Left lung (tissue), 4 donors: ENCODE measurements at regions not wholly inside any gene's neighbourhood (a gene's known extent, or its start where the extent isn't known, plus 50 kb on each side); places are given as distances from the start of the nearest gene placed in this dataset.

Source experiments
- ATAC-seq: fragments of 200-7000 bp; cut with Tn5 transposase; one replicate; pipeline ENCODE4 v1.9.1; 2020; ENCODE audit warnings: moderate library complexity
- DNase-seq, 4 donors: peaks; one replicate each; pipeline ENCODE4 v3.0.0-alpha.2; 2013 to 2020
- H3K27ac ChIP-seq, 2 donors: fragments of 200-600 bp; sonication (generic) in 1 of 2; one replicate each; pipeline versions ENCODE4 v1.5.0 to v1.8.0; 2020 to 2021
- H3K27me3 ChIP-seq, 2 donors: fragments of 200-600 bp; sonication (generic) in 1 of 2; one replicate each; pipeline versions ENCODE4 v1.5.0 to v1.8.0; 2020 to 2021
- H3K36me3 ChIP-seq, 2 donors: fragments of 200-600 bp; sonication (generic) in 1 of 2; one replicate each; pipeline versions ENCODE4 v1.5.0 to v1.8.0; 2020 to 2021
- H3K4me1 ChIP-seq, 2 donors: fragments of 200-600 bp; one replicate each; pipeline ENCODE4 v1.8.0; 2021
- H3K4me3 ChIP-seq, 2 donors: fragments of 200-600 bp; sonication (generic) in 1 of 2; one replicate each; pipeline versions ENCODE4 v1.5.0 to v1.8.0; 2020 to 2021; ENCODE audit warnings: mild to moderate bottlenecking in 1 of 2
- H3K9me3 ChIP-seq, 2 donors: fragments of 200-600 bp; sonication (generic) in 1 of 2; one replicate each; pipeline versions ENCODE4 v1.5.0 to v1.8.0; 2020 to 2021
- intact Hi-C, 2 donors: fragments of 100-400 bp; cut with DNase I; formaldehyde crosslinking; loops; one replicate each; pipeline versions ENCODE4 v1.11.2 to v1.14.2; 2022
- TF ChIP-seq, protein P1 (sequence below), 2 donors: fragments of 200-600 bp; sonication (generic) in 1 of 2; IDR thresholded peaks; one replicate each; pipeline versions ENCODE4 v1.5.0 to v1.8.0; 2021; ENCODE audit warnings: antibody characterized with exemption in 2 of 2
- donor health status: DM: no; HTN: yes; CAD: no.
- donor health status: DM: no; HTN: no; CAD: no.

DNA sequence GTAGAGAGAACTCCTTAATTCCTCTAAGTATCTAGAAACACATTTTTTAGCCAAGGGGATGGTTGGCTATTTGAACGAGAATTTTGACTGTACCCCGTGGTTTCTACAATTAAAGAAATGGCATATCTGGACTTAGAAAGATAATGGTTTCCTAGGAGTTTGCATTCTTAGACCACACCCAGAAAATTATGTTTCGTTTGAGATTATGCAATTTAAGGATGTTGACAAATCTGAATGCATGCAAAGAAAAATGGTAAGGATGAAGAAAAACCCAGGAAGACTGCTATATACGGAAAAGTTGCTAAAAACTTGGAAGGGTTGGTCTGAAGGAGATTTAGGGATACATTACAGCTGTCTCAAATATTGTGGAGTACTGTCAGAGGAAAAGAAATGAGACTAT is 538.5 kb upstream of the WWC1 start:
- H3K27me3 ChIP-seq, result peaks cover 0 to 3% of the 10 kb centered on the region in 2 donors
- ATAC-seq, result no peak
- no peak for DNase-seq
- H3K9me3 ChIP-seq, result no peaks in the 10 kb centered on the region
- no peaks in the 10 kb centered on the region for H3K36me3 ChIP-seq
- no peak overlapping the region for H3K27ac ChIP-seq
- no peaks in the 10 kb centered on the region for H3K4me1 ChIP-seq
- intact Hi-C loops, result no loop called here
- TF ChIP-seq, protein P1, sequence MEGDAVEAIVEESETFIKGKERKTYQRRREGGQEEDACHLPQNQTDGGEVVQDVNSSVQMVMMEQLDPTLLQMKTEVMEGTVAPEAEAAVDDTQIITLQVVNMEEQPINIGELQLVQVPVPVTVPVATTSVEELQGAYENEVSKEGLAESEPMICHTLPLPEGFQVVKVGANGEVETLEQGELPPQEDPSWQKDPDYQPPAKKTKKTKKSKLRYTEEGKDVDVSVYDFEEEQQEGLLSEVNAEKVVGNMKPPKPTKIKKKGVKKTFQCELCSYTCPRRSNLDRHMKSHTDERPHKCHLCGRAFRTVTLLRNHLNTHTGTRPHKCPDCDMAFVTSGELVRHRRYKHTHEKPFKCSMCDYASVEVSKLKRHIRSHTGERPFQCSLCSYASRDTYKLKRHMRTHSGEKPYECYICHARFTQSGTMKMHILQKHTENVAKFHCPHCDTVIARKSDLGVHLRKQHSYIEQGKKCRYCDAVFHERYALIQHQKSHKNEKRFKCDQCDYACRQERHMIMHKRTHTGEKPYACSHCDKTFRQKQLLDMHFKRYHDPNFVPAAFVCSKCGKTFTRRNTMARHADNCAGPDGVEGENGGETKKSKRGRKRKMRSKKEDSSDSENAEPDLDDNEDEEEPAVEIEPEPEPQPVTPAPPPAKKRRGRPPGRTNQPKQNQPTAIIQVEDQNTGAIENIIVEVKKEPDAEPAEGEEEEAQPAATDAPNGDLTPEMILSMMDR (IDR thresholded peaks at IDR 0.05), result no peak
- H3K4me3 ChIP-seq, result no peak overlapping the region

DNA sequence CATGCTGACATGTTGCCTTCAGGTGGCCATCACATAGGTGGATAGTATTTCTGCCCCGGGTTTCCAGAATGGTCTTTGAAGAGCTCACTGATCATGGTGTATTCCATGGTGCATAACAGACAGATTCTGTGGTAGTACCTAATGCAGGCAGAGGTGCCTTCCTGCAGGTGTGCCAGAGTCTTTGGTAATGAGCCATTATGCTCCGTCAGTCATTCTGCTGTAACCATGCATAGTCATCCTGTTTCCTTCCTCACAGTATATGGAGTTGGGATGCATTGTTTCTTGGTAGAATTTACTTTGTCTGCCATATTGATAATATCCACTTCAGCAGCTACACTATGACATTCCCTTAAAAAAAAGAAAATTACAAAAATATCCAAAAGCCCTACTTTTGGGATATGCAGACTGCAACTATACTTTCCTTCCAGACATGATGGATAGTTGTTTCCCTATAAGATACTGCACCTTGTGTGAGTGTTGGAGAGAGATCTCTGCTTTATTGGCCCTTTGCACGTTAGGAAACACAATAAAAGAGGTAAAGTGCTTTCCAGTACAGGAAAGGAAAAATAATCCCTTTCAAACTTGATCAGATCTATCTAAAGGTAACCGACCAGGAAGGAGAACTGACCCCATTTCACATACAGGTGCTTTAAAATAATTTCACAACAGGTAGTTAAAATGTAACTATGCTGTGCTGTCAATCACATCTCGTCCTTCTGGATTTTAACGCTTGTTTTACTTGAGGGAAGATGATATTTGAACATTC is 537.5 kb upstream of the WWC1 start:
- no peak for DNase-seq
- H3K27me3 ChIP-seq, result peaks cover 0 to 3% of the 10 kb centered on the region in 2 donors
- intact Hi-C loops, result no loop called here

DNA sequence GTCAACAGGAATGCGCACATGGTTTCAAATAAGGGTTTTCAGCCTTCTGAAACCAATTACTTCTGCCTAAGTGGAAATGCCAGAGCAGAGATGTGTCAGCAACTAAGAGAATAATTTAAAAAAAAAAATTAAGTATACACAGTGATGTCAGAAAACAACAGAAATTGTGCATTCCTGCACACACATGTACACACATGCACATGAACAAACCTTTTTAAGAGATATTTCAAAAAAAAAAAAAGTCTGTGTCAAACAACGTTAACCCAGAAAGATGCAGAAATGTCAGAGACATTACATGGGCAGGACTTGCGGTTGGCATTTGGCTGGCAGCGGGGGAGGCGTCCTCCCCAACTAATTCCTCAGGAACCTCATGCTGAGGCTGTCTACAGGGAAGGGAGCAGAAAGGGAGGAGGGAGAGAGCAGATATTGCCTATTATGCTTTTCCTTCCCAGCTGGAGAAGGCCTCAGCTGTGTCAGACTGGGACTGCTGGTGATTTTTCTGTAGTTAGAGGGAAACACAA is 536.9 kb upstream of the WWC1 start:
- TF ChIP-seq, protein P1 (IDR thresholded peaks at IDR 0.05), result no peak
- H3K36me3 ChIP-seq, result no peaks in the 10 kb centered on the region
- DNase-seq (no peak), ATAC-seq (no peak)
- peaks cover 0 to 3% of the 10 kb centered on the region in 2 donors for H3K27me3 ChIP-seq
- H3K9me3 ChIP-seq, result no peaks in the 10 kb centered on the region
- no peak overlapping the region for H3K27ac ChIP-seq
- no peak overlapping the region for H3K4me3 ChIP-seq
- intact Hi-C loops, result no loop called here
- H3K4me1 ChIP-seq, result no peaks in the 10 kb centered on the region

More for the DNA sequence above, 537.5 kb upstream of the WWC1 start:
- no peaks in the 10 kb centered on the region for H3K4me1 ChIP-seq
- ATAC-seq, result no peak
- H3K4me3 ChIP-seq, result no peak overlapping the region
- H3K27ac ChIP-seq, result no peak overlapping the region
- TF ChIP-seq, protein P1 (IDR thresholded peaks at IDR 0.05), result no peak
- no peaks in the 10 kb centered on the region for H3K36me3 ChIP-seq
- H3K9me3 ChIP-seq, result no peaks in the 10 kb centered on the region

DNA sequence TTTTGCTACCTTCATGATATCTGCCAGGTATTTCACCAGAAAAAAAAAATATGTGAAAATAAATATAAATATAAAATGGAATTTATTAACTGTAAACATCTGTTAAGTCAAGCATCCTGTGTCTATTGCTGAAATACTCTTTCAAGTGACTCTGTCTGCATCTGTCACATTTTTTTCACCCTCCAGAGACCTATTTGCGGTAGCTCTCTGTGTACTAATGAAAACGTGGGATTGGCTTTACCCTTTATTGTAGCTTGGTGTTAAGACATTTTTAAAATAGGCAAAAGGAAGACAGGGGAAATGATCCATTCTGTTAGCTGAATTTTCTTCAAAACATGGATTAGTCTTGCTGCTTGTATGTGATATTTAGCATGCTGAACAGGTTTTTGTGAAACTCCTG is 536.0 kb upstream of the WWC1 start:
- intact Hi-C loops, result no loop called here
- Histone ChIP-seq H3K4me3 (no peak overlapping the region), H3K27me3 (peaks cover 0 to 3% of the 10 kb centered on the region in 2 donors), H3K27ac (no peak overlapping the region), H3K36me3 (no peaks in the 10 kb centered on the region), H3K9me3 (no peaks in the 10 kb centered on the region), H3K4me1 (no peaks in the 10 kb centered on the region)
- DNase-seq (no peak), ATAC-seq (no peak)
- TF ChIP-seq, protein P1 (IDR thresholded peaks at IDR 0.05), result no peak

DNA sequence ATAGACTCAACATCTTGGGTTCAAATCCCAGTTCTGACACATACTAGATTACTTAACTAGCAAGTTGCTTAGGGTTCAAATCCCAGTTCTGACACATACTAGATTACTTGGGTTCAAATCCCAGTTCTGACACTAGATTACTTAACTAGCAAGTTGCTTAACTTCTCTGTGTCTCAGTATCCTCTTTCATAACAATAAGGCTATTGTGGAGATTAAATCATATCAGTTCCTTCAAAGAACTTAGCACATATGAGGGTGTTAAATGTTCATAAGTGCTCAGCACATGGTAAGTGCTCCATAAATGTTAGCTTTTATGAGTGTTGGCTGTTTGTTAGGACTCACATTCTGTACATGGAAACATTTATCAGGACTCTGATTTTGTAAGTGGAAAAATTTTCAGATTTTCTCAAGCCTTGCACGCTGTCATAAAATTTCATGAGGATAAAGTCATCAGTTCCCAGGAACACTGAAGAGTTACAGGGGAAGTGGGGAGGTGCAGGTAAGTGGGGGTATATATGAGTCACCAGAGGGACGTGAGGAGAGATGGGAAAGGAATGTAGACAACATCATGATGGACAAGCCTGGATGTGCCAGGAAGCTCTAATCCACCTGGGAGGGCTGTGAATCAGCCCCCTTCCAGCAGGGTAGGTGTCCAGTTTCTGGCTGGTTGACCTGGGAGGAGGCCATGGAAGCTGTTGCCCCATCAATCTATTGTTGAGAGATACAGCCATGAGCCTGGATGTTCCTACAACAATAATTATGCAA is 532.2 kb upstream of the WWC1 start:
- H3K4me1 ChIP-seq, result no peaks in the 10 kb centered on the region
- no peaks in the 10 kb centered on the region for H3K36me3 ChIP-seq
- H3K27ac ChIP-seq, result no peak overlapping the region
- no peaks in the 10 kb centered on the region for H3K9me3 ChIP-seq
- H3K27me3 ChIP-seq, result no peaks in the 10 kb centered on the region
- ATAC-seq (no peak), DNase-seq (no peak)
- TF ChIP-seq, protein P1 (IDR thresholded peaks at IDR 0.05), result no peak
- intact Hi-C loops, result no loop called here
- H3K4me3 ChIP-seq, result no peak overlapping the region
